ENCODE measurements at regions not wholly inside any gene's neighbourhood (a gene's known extent, or its start where the extent isn't known, plus 50 kb on each side); places are given as distances from the start of the nearest gene placed in this dataset.

- Mint-ChIP-seq H3K4me1 (ENCODE audit: low read depth) (no peaks in the 10 kb centered on the region), H3K9me3 (peaks cover 3% of the 10 kb centered on the region), H3K27me3 (no peaks in the 10 kb centered on the region), H3K27ac (no peak overlapping the region), H3K4me3 (no peak overlapping the region), H3K36me3 (ENCODE audit: low read depth) (no peaks in the 10 kb centered on the region)
Observed at GRCh38 chr9:116045083-116045482, 108.5 kb upstream of the PAPPA start.

DNA sequence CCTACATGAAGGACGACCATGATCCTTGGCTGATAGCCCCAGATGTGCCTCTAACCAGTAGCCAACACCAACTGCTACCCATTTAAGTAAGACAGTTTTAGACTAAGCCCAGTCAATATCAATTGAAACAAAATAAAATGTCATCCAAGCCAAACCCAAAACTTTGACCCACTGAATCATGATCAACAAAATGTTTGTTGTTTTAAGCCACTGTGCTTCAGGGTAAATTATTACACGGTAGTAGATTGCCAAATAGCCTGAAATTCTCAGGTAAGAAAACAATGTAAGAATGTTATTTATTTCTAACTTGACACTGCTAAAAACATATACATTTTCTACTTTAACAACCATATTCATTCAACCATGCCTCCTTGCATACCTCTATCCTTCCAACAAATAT, 105.5 kb upstream of the PAPPA start:
- no peaks in the 10 kb centered on the region for H3K36me3 Mint-ChIP-seq (ENCODE audit: low read depth)
- peaks cover 3% of the 10 kb centered on the region for H3K9me3 Mint-ChIP-seq
- H3K4me1 Mint-ChIP-seq (ENCODE audit: low read depth), result no peaks in the 10 kb centered on the region
- H3K4me3 Mint-ChIP-seq, result no peak overlapping the region
- no peaks in the 10 kb centered on the region for H3K27me3 Mint-ChIP-seq
- no peak overlapping the region for H3K27ac Mint-ChIP-seq

- Mint-ChIP-seq H3K27me3 (no peaks in the 10 kb centered on the region), H3K36me3 (ENCODE audit: low read depth) (no peaks in the 10 kb centered on the region), H3K9me3 (peaks cover 7% of the 10 kb centered on the region), H3K4me1 (ENCODE audit: low read depth) (no peaks in the 10 kb centered on the region), H3K4me3 (no peak overlapping the region), H3K27ac (no peak overlapping the region)
Observed at GRCh38 chr9:116049456-116049855, 104.1 kb upstream of the PAPPA start.

DNA sequence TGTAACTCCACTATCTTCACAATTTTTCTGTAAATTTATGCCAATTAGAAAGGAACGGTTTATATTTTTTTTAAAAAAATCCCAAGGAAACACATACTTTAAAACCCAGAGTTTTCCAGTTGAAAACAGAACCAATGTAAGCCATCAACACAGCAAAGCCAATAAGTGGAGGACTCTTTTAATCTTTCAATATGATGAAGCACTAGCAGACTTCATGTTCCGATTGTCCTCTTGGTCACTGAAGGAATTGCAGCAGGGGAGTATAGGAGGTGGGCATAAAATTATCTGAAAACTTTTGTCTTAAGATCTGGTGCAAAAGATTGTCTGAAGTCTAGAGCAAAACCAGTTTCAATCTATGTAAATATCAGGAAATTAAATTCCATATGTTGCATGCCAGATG, 102.1 kb upstream of the PAPPA start:
- H3K36me3 Mint-ChIP-seq (ENCODE audit: low read depth), result no peaks in the 10 kb centered on the region
- no peak overlapping the region for H3K27ac Mint-ChIP-seq
- no peak overlapping the region for H3K4me3 Mint-ChIP-seq
- no peaks in the 10 kb centered on the region for H3K27me3 Mint-ChIP-seq
- H3K9me3 Mint-ChIP-seq, result peaks cover 4% of the 10 kb centered on the region
- no peaks in the 10 kb centered on the region for H3K4me1 Mint-ChIP-seq (ENCODE audit: low read depth)

DNA sequence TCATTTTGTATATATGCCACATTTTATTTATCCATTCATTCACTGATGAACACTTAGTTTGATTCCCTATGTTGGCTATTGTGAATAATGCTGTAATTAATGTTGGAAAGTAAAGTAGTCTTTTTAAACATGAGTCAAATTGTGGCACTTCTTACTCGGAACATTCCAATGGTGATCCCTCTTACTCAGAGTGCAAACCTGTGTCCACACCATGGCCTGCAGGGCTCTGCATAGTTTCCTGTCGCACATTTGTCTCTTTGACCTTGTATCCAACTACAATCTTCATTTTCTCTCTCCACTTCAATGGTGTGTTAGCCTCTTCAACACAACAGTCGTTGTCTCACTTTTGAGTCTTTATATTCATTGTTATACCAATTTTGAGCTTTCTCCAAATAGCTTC, 98.1 kb upstream of the PAPPA start:
- H3K27me3 Mint-ChIP-seq, result no peaks in the 10 kb centered on the region
- no peaks in the 10 kb centered on the region for H3K4me1 Mint-ChIP-seq (ENCODE audit: low read depth)
- H3K4me3 Mint-ChIP-seq, result no peak overlapping the region
- H3K9me3 Mint-ChIP-seq, result peaks cover 4% of the 10 kb centered on the region
- H3K36me3 Mint-ChIP-seq (ENCODE audit: low read depth), result no peaks in the 10 kb centered on the region
- no peak overlapping the region for H3K27ac Mint-ChIP-seq

GRCh38 chr9:116057371-116057770, 96.2 kb upstream of the PAPPA start:
- peaks cover 4% of the 10 kb centered on the region for H3K9me3 Mint-ChIP-seq
- no peak overlapping the region for H3K27ac Mint-ChIP-seq
- H3K4me1 Mint-ChIP-seq (ENCODE audit: low read depth), result no peaks in the 10 kb centered on the region
- no peaks in the 10 kb centered on the region for H3K27me3 Mint-ChIP-seq
- H3K4me3 Mint-ChIP-seq, result no peak overlapping the region
- H3K36me3 Mint-ChIP-seq (ENCODE audit: low read depth), result no peaks in the 10 kb centered on the region

DNA sequence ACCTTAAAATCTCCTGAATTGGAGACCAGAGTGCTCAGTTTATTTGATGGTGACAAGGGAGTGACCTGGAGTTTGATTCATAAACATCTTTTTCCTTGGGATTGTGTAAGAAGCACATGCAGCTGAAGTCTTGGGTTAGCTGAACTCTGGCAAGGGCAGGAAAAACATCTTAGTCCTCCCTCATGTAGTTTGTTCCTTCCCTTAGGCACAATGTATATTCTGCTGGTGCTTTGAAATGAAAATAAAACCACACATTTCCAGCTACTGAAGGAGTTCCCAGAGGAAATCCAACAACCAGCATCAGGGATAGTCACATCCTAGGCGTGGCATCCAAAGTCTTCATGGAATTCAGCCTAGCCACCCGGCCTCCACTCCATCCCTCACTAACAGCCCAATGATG, 95.2 kb upstream of the PAPPA start:
- H3K4me3 Mint-ChIP-seq, result no peak overlapping the region
- H3K4me1 Mint-ChIP-seq (ENCODE audit: low read depth), result no peaks in the 10 kb centered on the region
- H3K27ac Mint-ChIP-seq, result no peak overlapping the region
- no peaks in the 10 kb centered on the region for H3K27me3 Mint-ChIP-seq
- peaks cover 4% of the 10 kb centered on the region for H3K9me3 Mint-ChIP-seq
- no peaks in the 10 kb centered on the region for H3K36me3 Mint-ChIP-seq (ENCODE audit: low read depth)

DNA sequence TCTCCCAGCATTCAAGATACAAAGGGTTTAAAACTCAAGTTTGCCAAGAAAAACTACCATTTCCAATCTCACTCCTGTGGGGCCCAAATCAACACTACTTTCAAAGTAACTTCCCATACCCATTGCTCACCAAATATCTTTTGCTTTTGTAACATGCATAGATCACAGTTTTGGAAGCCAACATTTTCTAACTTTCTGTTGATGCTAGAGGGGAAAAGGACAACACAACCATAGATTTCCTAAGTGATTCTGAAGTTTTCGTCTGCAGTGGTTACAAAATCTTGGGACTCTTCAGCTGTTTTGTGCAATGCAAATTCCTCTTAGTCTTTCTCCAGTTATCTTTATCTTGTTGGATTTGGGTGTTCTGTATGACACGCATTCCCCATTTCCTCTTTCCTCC, 94.1 kb upstream of the PAPPA start:
- H3K4me3 Mint-ChIP-seq, result no peak overlapping the region

GRCh38 chr9:116060631-116061030, 93.0 kb upstream of the PAPPA start:
- Mint-ChIP-seq H3K27ac (no peak overlapping the region), H3K9me3 (peaks cover 4% of the 10 kb centered on the region), H3K4me3 (no peak overlapping the region)

More for the DNA sequence above, 94.1 kb upstream of the PAPPA start:
- Mint-ChIP-seq H3K27ac (no peak overlapping the region), H3K36me3 (ENCODE audit: low read depth) (no peaks in the 10 kb centered on the region), H3K9me3 (no peaks in the 10 kb centered on the region), H3K4me1 (ENCODE audit: low read depth) (no peaks in the 10 kb centered on the region), H3K27me3 (no peaks in the 10 kb centered on the region)

GRCh38 chr9:116061546-116062205, 91.9 kb upstream of the PAPPA start:
- Mint-ChIP-seq H3K36me3 (ENCODE audit: low read depth) (no peaks in the 10 kb centered on the region), H3K27ac (no peak overlapping the region), H3K27me3 (no peaks in the 10 kb centered on the region), H3K9me3 (peaks cover 4% of the 10 kb centered on the region), H3K4me1 (ENCODE audit: low read depth) (no peaks in the 10 kb centered on the region), H3K4me3 (no peak overlapping the region)

More at GRCh38 chr9:116060631-116061030, 93.0 kb upstream of the PAPPA start:
- H3K4me1 Mint-ChIP-seq (ENCODE audit: low read depth), result no peaks in the 10 kb centered on the region
- H3K27me3 Mint-ChIP-seq, result no peaks in the 10 kb centered on the region
- H3K36me3 Mint-ChIP-seq (ENCODE audit: low read depth), result no peaks in the 10 kb centered on the region

- H3K36me3 Mint-ChIP-seq (ENCODE audit: low read depth), result no peaks in the 10 kb centered on the region
- peaks cover 4% of the 10 kb centered on the region for H3K9me3 Mint-ChIP-seq
- no peak overlapping the region for H3K27ac Mint-ChIP-seq
- H3K4me1 Mint-ChIP-seq (ENCODE audit: low read depth), result no peaks in the 10 kb centered on the region
- no peaks in the 10 kb centered on the region for H3K27me3 Mint-ChIP-seq
- no peak overlapping the region for H3K4me3 Mint-ChIP-seq
Observed at GRCh38 chr9:116062206-116062550, 91.4 kb upstream of the PAPPA start.

DNA sequence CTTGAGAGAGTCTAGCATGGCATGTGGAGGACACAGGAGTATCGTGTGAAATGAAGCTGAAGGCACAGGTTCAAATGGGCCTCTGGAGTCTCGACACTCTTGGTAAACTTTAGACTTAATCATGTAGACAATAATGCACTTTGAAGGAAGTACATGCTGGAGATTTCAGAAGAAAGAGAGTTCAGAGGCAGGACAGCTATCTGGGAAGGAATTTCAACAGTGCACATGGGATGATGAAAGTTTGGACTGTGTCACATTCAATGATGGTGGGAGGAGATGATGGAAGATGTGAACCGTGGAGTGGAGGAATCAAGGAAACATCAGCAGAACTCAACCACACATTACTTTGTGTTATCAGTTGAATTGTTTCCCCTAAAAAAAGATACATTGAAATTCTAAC, 88.6 kb upstream of the PAPPA start:
- Mint-ChIP-seq H3K27ac (no peak overlapping the region), H3K4me3 (no peak overlapping the region), H3K4me1 (ENCODE audit: low read depth) (no peaks in the 10 kb centered on the region), H3K9me3 (peaks cover 4% of the 10 kb centered on the region), H3K27me3 (no peaks in the 10 kb centered on the region), H3K36me3 (ENCODE audit: low read depth) (no peaks in the 10 kb centered on the region)

GRCh38 chr9:116066221-116066620, 87.4 kb upstream of the PAPPA start:
- Mint-ChIP-seq H3K4me3 (no peak overlapping the region), H3K27ac (no peak overlapping the region), H3K4me1 (ENCODE audit: low read depth) (no peaks in the 10 kb centered on the region)

DNA sequence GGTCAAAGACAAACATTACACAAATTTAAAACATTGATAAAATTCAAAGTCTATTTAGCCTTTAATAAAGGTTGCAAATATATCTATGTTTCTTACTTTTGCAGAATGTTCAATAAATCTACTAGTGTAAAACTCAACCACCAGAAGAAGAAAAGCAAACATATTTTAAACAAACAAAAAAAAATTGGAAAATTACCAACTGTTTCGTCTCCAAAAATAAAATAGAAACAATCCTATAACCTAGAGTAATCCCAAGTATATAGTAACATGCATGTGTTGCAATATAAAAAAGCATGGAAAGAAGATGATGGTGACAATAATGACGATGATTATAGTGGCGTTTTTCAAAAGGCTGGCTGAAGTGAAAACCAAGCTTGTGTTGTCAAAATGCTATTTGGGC, 86.0 kb upstream of the PAPPA start:
- H3K27ac Mint-ChIP-seq, result no peak overlapping the region
- peaks cover 4% of the 10 kb centered on the region for H3K9me3 Mint-ChIP-seq

More at GRCh38 chr9:116066221-116066620, 87.4 kb upstream of the PAPPA start:
- no peaks in the 10 kb centered on the region for H3K27me3 Mint-ChIP-seq
- peaks cover 4% of the 10 kb centered on the region for H3K9me3 Mint-ChIP-seq
- H3K36me3 Mint-ChIP-seq (ENCODE audit: low read depth), result no peaks in the 10 kb centered on the region

DNA sequence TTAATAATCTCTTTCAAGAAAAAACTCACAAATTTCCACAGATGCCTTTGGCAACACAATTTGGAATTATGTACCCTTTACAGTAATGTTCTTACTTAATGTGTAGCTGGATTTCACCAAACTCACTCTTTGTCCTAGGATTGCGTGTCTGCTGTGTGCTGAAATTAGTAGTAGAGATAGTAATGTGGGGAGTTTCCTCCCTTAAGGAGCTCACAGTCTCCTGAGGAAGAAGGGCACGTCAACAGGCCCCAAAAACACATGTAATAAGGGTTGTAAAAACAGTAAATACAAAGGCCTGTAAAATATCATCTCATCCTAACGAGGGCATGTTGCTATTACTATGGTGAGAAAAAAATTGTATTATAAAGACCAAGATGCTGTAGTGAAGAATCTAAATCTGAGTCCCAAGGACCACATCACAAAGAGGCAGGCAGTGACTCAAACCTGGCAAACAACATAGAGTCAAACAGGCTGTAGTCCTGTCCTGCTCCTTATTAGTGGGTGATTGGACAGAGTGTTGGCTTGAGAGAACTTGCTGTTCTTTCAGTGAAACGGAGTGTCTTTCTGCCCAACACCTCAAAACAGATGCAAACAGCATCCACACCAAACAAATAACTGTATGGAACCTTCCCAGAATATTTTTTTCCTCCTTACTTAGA, 83.2 kb upstream of the PAPPA start:
- H3K27ac Mint-ChIP-seq, result no peak overlapping the region
- H3K9me3 Mint-ChIP-seq, result no peaks in the 10 kb centered on the region
- no peaks in the 10 kb centered on the region for H3K4me1 Mint-ChIP-seq (ENCODE audit: low read depth)
- no peaks in the 10 kb centered on the region for H3K36me3 Mint-ChIP-seq (ENCODE audit: low read depth)
- H3K4me3 Mint-ChIP-seq, result no peak overlapping the region
- H3K27me3 Mint-ChIP-seq, result no peaks in the 10 kb centered on the region

More for the DNA sequence above, 86.0 kb upstream of the PAPPA start:
- H3K36me3 Mint-ChIP-seq (ENCODE audit: low read depth), result no peaks in the 10 kb centered on the region
- no peak overlapping the region for H3K4me3 Mint-ChIP-seq
- no peaks in the 10 kb centered on the region for H3K27me3 Mint-ChIP-seq
- H3K4me1 Mint-ChIP-seq (ENCODE audit: low read depth), result no peaks in the 10 kb centered on the region

DNA sequence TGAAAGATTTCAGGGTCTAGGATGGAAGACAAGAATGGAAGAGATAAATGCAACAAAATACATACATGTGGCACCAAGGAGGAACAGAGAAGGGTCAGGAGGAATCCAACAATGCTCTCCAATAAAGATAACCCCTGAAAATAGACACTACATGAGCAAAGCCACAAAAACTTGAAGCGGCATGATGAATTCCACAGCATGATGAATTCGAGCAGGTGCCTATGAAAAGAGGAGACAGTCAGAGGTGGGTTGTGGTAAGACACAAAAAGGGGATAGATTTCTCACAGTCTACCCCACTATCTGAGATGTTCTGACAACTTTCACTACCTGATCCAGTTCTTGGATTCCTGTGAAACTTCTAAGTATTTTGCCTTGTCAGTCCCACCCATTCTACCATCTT, 81.5 kb upstream of the PAPPA start:
- H3K4me3 Mint-ChIP-seq, result no peak overlapping the region
- no peaks in the 10 kb centered on the region for H3K27me3 Mint-ChIP-seq
- H3K27ac Mint-ChIP-seq, result no peak overlapping the region
- no peaks in the 10 kb centered on the region for H3K36me3 Mint-ChIP-seq (ENCODE audit: low read depth)
- H3K9me3 Mint-ChIP-seq, result no peaks in the 10 kb centered on the region
- H3K4me1 Mint-ChIP-seq (ENCODE audit: low read depth), result no peaks in the 10 kb centered on the region

All from stimulated activated naive CD8-positive, alpha-beta T cell treated with anti-CD3 and anti-CD28 coated beads, Interleukin-15, Interleukin-2, amounts not matched to agents 100 ng/mL and 50 ng/mL, for 24 hours (primary cell).